WTC11 (cell line): ENCODE measurements at regions not wholly inside any gene's neighbourhood (a gene's known extent, or its start where the extent isn't known, plus 50 kb on each side); places are given as distances from the start of the nearest gene placed in this dataset.

ENCODE experiments used
- CTCF ChIP-seq: fragments of 200-600 bp; IDR thresholded peaks from 2 replicates; pipeline ENCODE4 v1.8.0; 2022; ENCODE audit warnings: antibody characterized with exemption
- E2F1 ChIP-seq: sonication (generic); formaldehyde crosslinking; IDR thresholded peaks from 2 replicates; pipeline ENCODE4 v1.8.0; 2022; ENCODE audit warnings: mild to moderate bottlenecking, missing genetic modification reagents
- ETV6 ChIP-seq: sonication (generic); formaldehyde crosslinking; IDR thresholded peaks from 2 replicates; pipeline ENCODE4 v1.8.1; 2022; ENCODE audit warnings: mild to moderate bottlenecking, missing genetic modification reagents
- FOXP1 ChIP-seq: sonication (generic); formaldehyde crosslinking; IDR thresholded peaks from 2 replicates; pipeline ENCODE4 v1.8.0; 2022; ENCODE audit warnings: missing genetic modification reagents, mild to moderate bottlenecking, moderate library complexity, borderline replicate concordance
- FOXP4 ChIP-seq: sonication (generic); formaldehyde crosslinking; IDR thresholded peaks from 2 replicates; pipeline ENCODE4 v1.8.0; 2022; ENCODE audit warnings: mild to moderate bottlenecking, missing genetic modification reagents
- HMGXB4 ChIP-seq: sonication (generic); formaldehyde crosslinking; IDR thresholded peaks from 2 replicates; pipeline ENCODE4 v1.8.1; 2023; ENCODE audit warnings: mild to moderate bottlenecking, moderate library complexity, missing genetic modification reagents
- IRF1 ChIP-seq: sonication (generic); formaldehyde crosslinking; IDR thresholded peaks from 2 replicates; pipeline ENCODE4 v1.8.0; 2023; ENCODE audit warnings: missing genetic modification reagents
- IRF2 ChIP-seq: sonication (generic); formaldehyde crosslinking; IDR thresholded peaks from 2 replicates; pipeline ENCODE4 v1.8.0; 2022; ENCODE audit warnings: low read depth, missing genetic modification reagents, borderline replicate concordance
- MAX ChIP-seq: sonication (generic); formaldehyde crosslinking; IDR thresholded peaks from 2 replicates; pipeline ENCODE4 v1.8.0; 2022; ENCODE audit warnings: mild to moderate bottlenecking, missing genetic modification reagents
- NR1H2 ChIP-seq: sonication (generic); formaldehyde crosslinking; IDR thresholded peaks from 2 replicates; pipeline ENCODE4 v1.9.0; 2021; ENCODE audit warnings: mild to moderate bottlenecking, moderate library complexity, missing genetic modification reagents
- PREB ChIP-seq: sonication (generic); formaldehyde crosslinking; IDR thresholded peaks from 2 replicates; pipeline ENCODE4 v1.8.1; 2022; ENCODE audit warnings: mild to moderate bottlenecking, missing genetic modification reagents, moderate library complexity, borderline replicate concordance
- ZBTB43 ChIP-seq: sonication (generic); formaldehyde crosslinking; IDR thresholded peaks from 2 replicates; pipeline ENCODE4 v1.8.1; 2023; ENCODE audit warnings: mild to moderate bottlenecking, missing genetic modification reagents
- ZNF232 ChIP-seq: sonication (generic); formaldehyde crosslinking; IDR thresholded peaks from 2 replicates; pipeline ENCODE4 v1.8.0; 2022; ENCODE audit warnings: mild to moderate bottlenecking, missing genetic modification reagents

- TF ChIP-seq CTCF (no peak), MAX (no peak), E2F1 (no peak), FOXP4 (CRISPR knock-in tag) (no peak), ZNF232 (CRISPR knock-in tag) (no peak), IRF2 (CRISPR knock-in tag) (no peak), HMGXB4 (CRISPR knock-in tag) (no peak), IRF1 (no peak), PREB (CRISPR knock-in tag) (no peak), ETV6 (CRISPR knock-in tag) (no peak), FOXP1 (CRISPR knock-in tag) (no peak), NR1H2 (CRISPR knock-in tag) (no peak), ZBTB43 (CRISPR knock-in tag) (no peak)
Measured at GRCh38 chr5:38046103-38046502, 206.3 kb upstream of the GDNF start.
